Tibial artery (tissue), 4 donors: ENCODE measurements at regions not wholly inside any gene's neighbourhood (a gene's known extent, or its start where the extent isn't known, plus 50 kb on each side); places are given as distances from the start of the nearest gene placed in this dataset.

ENCODE experiments used
- DNase-seq, 2 donors: peaks; one replicate each; pipeline ENCODE4 v3.0.0-alpha.2; 2019
- H3K27ac ChIP-seq, 2 donors: fragments of 200-600 bp; sonication (generic) in 1 of 2; 1 replicate in 1 of 2; 2 replicates in 1 of 2; pipeline ENCODE4 v1.5.1; 2018 to 2019; ENCODE audit warnings: mild to moderate bottlenecking in 1 of 2
- H3K27me3 ChIP-seq, 2 donors: fragments of 200-600 bp; sonication (generic) in 1 of 2; one replicate each; pipeline versions ENCODE4 v1.5.1 to v1.6.0; 2016 to 2019
- H3K36me3 ChIP-seq, 3 donors: fragments of 200-600 bp; sonication (generic) in 2 of 3; one replicate each; pipeline ENCODE4 v1.5.1; 2016 to 2019; ENCODE audit warnings: mild to moderate bottlenecking in 2 of 3
- H3K4me1 ChIP-seq, 4 donors: fragments of 200-600 bp; sonication (generic) in 2 of 4; 1 replicate in 3 of 4; 2 replicates in 1 of 4; pipeline ENCODE4 v1.5.1; 2016 to 2019
- H3K4me3 ChIP-seq, 2 donors: fragments of 200-600 bp; sonication (generic) in 1 of 2; 1 replicate in 1 of 2; 2 replicates in 1 of 2; pipeline ENCODE4 v1.5.1; 2018 to 2019; ENCODE audit warnings: mild to moderate bottlenecking in 2 of 2
- H3K9me3 ChIP-seq, 3 donors: fragments of 200-600 bp; sonication (generic) in 1 of 3; one replicate each; pipeline ENCODE4 v1.5.1; 2016 to 2019
- CTCF ChIP-seq, 2 experiments: fragments of 200-600 bp in 1 of 2; fragments of 450-650 bp in 1 of 2; IDR thresholded peaks; one replicate each; pipeline ENCODE4 v1.5.1; 2017 to 2019; ENCODE audit warnings: antibody characterized with exemption in 2 of 2, mild to moderate bottlenecking in 1 of 2, moderate library complexity in 1 of 2
- intact Hi-C: fragments of 100-400 bp; cut with DNase I; formaldehyde crosslinking; loops from one replicate; pipeline ENCODE4 v1.15.0; 2023; ENCODE audit warnings: low total_unique reads

- Histone ChIP-seq H3K4me1 (no peaks in the 10 kb centered on the region), H3K27me3 (no peaks in the 10 kb centered on the region), H3K36me3 (no peaks in the 10 kb centered on the region), H3K9me3 (no peaks in the 10 kb centered on the region), H3K4me3 (no peak overlapping the region), H3K27ac (no peak overlapping the region)
- DNase-seq: no peak
- intact Hi-C loops: no loop called here
- TF ChIP-seq CTCF (IDR thresholded peaks at IDR 0.05): no peak
Observed at GRCh38 chr13:72545030-72545719, 182.3 kb downstream of the MZT1 start.

DNA sequence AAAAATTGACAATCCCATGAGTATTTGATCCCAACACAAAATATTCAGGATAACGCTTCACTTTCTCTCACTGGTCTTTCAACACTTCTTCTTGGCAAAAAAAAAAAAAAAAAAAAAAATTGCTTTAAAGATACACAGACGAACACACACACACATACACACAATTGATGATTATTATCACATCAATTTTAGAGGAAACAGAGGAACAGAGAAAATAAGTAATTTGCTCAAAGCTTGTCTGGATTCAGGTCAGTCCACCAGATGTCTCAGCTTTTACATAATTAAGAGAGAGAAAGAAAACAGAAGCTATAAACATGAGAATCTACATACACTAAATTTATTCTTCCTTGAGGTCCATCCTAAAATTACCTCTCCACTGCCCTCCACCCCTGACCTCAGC is 183.4 kb downstream of the MZT1 start:
- Histone ChIP-seq H3K27me3 (no peaks in the 10 kb centered on the region), H3K4me3 (no peak overlapping the region), H3K36me3 (no peaks in the 10 kb centered on the region), H3K27ac (no peak overlapping the region), H3K4me1 (no peaks in the 10 kb centered on the region), H3K9me3 (no peaks in the 10 kb centered on the region)
- no peak for TF ChIP-seq CTCF (IDR thresholded peaks at IDR 0.05)
- no peak for DNase-seq
- intact Hi-C loops: no loop called here

- no peaks in the 10 kb centered on the region for H3K36me3 ChIP-seq
- no peaks in the 10 kb centered on the region for H3K4me1 ChIP-seq
- no peak for TF ChIP-seq CTCF (IDR thresholded peaks at IDR 0.05)
- no peak for DNase-seq
- H3K4me3 ChIP-seq: no peak overlapping the region
- H3K27ac ChIP-seq: no peak overlapping the region
- no peaks in the 10 kb centered on the region for H3K27me3 ChIP-seq
- intact Hi-C loops: no loop called here
- H3K9me3 ChIP-seq: no peaks in the 10 kb centered on the region
Observed at GRCh38 chr13:72542241-72542640, 185.2 kb downstream of the MZT1 start.

DNA sequence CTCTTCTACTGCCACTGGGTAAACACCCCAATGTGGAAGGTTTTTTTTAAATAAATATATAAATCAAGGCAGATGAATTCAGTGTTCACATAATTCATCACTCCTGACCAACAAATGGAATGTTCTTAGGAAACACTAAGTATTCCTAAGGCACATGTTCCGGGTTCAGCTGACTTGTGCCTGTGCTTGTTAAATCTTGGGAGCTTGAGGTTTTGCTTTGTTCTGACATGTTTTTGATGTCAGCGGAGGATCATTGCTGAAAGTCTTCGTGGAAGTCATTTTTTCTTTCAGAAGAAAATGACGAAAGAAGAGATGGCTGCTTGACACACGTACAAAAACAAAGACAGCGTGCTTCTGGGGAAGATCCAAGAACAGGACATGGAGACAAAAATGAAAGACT is 185.8 kb downstream of the MZT1 start:
- Histone ChIP-seq H3K4me3 (no peak overlapping the region), H3K9me3 (no peaks in the 10 kb centered on the region), H3K4me1 (no peaks in the 10 kb centered on the region), H3K27me3 (no peaks in the 10 kb centered on the region), H3K27ac (no peak overlapping the region), H3K36me3 (no peaks in the 10 kb centered on the region)
- no peak for TF ChIP-seq CTCF (IDR thresholded peaks at IDR 0.05)
- intact Hi-C loops: no loop called here
- no peak for DNase-seq

DNA sequence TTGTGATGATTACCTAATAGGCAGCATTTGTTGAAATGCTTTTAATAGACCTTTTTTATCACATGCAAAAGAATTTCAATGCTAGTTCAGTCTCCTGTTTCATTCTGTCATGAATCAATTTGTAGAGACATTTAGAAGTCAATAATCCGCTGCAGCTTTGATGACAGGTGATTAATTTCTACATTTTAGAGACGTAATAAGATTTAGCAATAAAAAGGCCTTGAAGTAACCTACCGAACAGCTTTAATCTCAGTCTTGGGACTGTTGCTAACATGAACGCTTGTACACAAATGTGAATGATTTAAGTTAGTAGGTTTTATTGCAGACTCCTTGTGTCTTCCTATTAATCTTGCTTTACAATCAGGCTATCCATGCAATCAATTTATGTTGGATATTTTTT is 186.5 kb downstream of the MZT1 start:
- Histone ChIP-seq H3K4me3 (no peak overlapping the region), H3K36me3 (no peaks in the 10 kb centered on the region), H3K27me3 (no peaks in the 10 kb centered on the region), H3K4me1 (no peaks in the 10 kb centered on the region), H3K27ac (no peak overlapping the region), H3K9me3 (no peaks in the 10 kb centered on the region)
- intact Hi-C loops: no loop called here
- DNase-seq: no peak
- no peak for TF ChIP-seq CTCF (IDR thresholded peaks at IDR 0.05)

- H3K27me3 ChIP-seq: no peaks in the 10 kb centered on the region
- no peak overlapping the region for H3K4me3 ChIP-seq
- intact Hi-C loops: no loop called here
- H3K9me3 ChIP-seq: no peaks in the 10 kb centered on the region
- no peaks in the 10 kb centered on the region for H3K36me3 ChIP-seq
- TF ChIP-seq CTCF (IDR thresholded peaks at IDR 0.05): no peak
- DNase-seq: no peak
- no peaks in the 10 kb centered on the region for H3K4me1 ChIP-seq
- H3K27ac ChIP-seq: no peak overlapping the region
Observed at GRCh38 chr13:72539925-72540324, 187.5 kb downstream of the MZT1 start.
